GM13976 (cell line): ENCODE measurements at regions not wholly inside any gene's neighbourhood (a gene's known extent, or its start where the extent isn't known, plus 50 kb on each side); places are given as distances from the start of the nearest gene placed in this dataset.

Experiments
- DNase-seq: peaks from one replicate; pipeline ENCODE4 v3.0.0; 2012; ENCODE audit warnings: low spot score
- in situ Hi-C: fragments of 300-500 bp; cut with MboI; formaldehyde crosslinking; loops from one replicate; pipeline ENCODE4 v1.12.0; 2022; ENCODE audit warnings: low sequenced_read_pairs, mixed read lengths, inconsistent platforms; ENCODE audit not compliant: unreplicated experiment
- TF ChIP-seq, protein P1 (sequence below): IDR thresholded peaks from 2 replicates; pipeline ENCODE4 v1.5.1; 2012; ENCODE audit warnings: borderline replicate concordance, mild to moderate bottlenecking; ENCODE audit not compliant: insufficient read depth; ENCODE audit errors: extremely low read depth, missing control alignments, control extremely low read depth

DNA sequence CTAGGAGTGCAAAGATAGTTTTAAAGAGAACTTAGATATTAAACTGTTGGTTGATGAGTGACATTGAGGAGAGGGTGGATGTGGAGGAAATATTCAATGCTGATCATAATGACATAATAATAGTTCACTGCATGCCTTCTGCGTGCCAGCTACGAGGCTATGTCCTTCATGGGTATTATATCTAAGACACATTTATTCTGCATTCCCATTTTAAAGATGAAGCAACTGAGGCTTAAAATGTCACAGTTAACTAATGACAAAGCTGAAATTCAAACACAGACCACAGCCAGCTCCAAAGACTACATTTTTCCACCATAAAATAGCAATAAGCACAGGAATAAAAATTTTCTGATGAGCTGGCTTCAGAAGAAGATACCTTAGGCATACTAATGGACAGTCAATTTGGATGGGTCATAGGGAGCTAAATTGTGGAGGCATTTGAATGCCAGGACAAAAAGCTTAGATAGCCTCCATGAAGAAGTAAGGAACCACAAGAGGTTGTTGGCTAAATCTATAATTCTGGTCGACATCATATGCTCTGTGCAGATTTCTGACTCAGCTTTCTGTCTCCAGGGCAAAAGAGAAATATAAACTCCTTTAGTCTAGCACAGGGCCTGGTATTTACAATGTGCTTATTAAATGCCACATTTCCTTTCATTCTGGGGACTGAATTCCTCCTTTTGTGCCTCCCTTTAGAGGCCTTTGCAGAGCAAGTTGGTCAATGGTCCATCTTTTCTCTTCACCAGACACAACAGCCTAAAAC is 71.2 kb upstream of the NRIP1 start:
- no peak for DNase-seq
- in situ Hi-C loops: no loop called here
- TF ChIP-seq, protein P1, sequence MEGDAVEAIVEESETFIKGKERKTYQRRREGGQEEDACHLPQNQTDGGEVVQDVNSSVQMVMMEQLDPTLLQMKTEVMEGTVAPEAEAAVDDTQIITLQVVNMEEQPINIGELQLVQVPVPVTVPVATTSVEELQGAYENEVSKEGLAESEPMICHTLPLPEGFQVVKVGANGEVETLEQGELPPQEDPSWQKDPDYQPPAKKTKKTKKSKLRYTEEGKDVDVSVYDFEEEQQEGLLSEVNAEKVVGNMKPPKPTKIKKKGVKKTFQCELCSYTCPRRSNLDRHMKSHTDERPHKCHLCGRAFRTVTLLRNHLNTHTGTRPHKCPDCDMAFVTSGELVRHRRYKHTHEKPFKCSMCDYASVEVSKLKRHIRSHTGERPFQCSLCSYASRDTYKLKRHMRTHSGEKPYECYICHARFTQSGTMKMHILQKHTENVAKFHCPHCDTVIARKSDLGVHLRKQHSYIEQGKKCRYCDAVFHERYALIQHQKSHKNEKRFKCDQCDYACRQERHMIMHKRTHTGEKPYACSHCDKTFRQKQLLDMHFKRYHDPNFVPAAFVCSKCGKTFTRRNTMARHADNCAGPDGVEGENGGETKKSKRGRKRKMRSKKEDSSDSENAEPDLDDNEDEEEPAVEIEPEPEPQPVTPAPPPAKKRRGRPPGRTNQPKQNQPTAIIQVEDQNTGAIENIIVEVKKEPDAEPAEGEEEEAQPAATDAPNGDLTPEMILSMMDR: no peak

- no peak for DNase-seq
- in situ Hi-C loops: no loop called here
Measured at GRCh38 chr21:15138490-15138889, 73.7 kb upstream of the NRIP1 start.

GRCh38 chr21:15139898-15140297 is 75.1 kb upstream of the NRIP1 start:
- in situ Hi-C loops: no loop called here
- TF ChIP-seq, protein P1: no peak
- no peak for DNase-seq

More at GRCh38 chr21:15138490-15138889, 73.7 kb upstream of the NRIP1 start:
- TF ChIP-seq, protein P1: no peak

GRCh38 chr21:15140321-15141019 is 75.7 kb upstream of the NRIP1 start:
- TF ChIP-seq, protein P1: no peak
- no peak for DNase-seq
- in situ Hi-C loops: no loop called here

- no peak for DNase-seq
- in situ Hi-C loops: no loop called here
- TF ChIP-seq, protein P1: no peak
Measured at GRCh38 chr21:15141261-15141970, 76.6 kb upstream of the NRIP1 start.

GRCh38 chr21:15144026-15144425 is 79.2 kb upstream of the NRIP1 start:
- no peak for DNase-seq
- TF ChIP-seq, protein P1: no peak
- in situ Hi-C loops: no loop called here
